ENCODE measurements at regions not wholly inside any gene's neighbourhood (a gene's known extent, or its start where the extent isn't known, plus 50 kb on each side); places are given as distances from the start of the nearest gene placed in this dataset.

DNA sequence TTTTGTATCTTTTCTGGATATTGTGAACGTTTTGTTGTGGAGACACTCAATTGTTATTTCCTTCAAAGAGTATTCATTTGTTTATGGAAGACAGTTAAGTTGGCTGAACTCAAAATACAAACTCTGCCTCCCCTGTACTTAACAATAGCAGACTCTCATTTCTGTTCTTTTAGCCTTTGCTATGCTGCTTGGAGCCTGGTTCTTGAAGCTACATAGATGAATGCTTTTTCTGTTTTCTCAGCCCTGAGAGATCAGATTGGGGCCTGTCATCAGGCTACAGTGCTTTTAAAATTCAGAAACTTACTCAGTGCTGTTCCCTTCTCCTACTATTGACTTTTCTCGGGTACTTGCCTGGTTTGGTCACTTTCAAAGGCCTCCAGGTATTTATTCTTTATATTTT lies 215.7 kb upstream of the LYPLAL1 start:
- TF ChIP-seq E2F6 (IDR thresholded peaks at IDR 0.05; ENCODE audit: borderline replicate concordance, low read depth) (no peak), EP300 (IDR thresholded peaks at IDR 0.05) (no peak), MYC (IDR thresholded peaks at IDR 0.05; ENCODE audit: borderline replicate concordance, low read length) (no peak), PHF8 (IDR thresholded peaks at IDR 0.05; ENCODE audit: borderline replicate concordance, low read depth) (no peak), MAX (IDR thresholded peaks at IDR 0.05) (no peak), POLR2A (IDR thresholded peaks at IDR 0.05; ENCODE audit: low read length) (no peak), NFE2L2 (conservative IDR thresholded peaks at IDR 0.05; ENCODE audit: low read length) (no peak), CHD2 (IDR thresholded peaks at IDR 0.05; ENCODE audit: low read length, partially characterized antibody) (no peak), CHD4 (IDR thresholded peaks at IDR 0.05; ENCODE audit: borderline replicate concordance) (no peak), SMC3 (IDR thresholded peaks at IDR 0.05) (no peak), REST (IDR thresholded peaks at IDR 0.05) (no peak), RARB (CRISPR knock-in tag; IDR thresholded peaks at IDR 0.05) (no peak), SREBF2 (IDR thresholded peaks at IDR 0.05) (no peak)
- TF ChIP-seq, protein P1, sequence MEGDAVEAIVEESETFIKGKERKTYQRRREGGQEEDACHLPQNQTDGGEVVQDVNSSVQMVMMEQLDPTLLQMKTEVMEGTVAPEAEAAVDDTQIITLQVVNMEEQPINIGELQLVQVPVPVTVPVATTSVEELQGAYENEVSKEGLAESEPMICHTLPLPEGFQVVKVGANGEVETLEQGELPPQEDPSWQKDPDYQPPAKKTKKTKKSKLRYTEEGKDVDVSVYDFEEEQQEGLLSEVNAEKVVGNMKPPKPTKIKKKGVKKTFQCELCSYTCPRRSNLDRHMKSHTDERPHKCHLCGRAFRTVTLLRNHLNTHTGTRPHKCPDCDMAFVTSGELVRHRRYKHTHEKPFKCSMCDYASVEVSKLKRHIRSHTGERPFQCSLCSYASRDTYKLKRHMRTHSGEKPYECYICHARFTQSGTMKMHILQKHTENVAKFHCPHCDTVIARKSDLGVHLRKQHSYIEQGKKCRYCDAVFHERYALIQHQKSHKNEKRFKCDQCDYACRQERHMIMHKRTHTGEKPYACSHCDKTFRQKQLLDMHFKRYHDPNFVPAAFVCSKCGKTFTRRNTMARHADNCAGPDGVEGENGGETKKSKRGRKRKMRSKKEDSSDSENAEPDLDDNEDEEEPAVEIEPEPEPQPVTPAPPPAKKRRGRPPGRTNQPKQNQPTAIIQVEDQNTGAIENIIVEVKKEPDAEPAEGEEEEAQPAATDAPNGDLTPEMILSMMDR (IDR thresholded peaks at IDR 0.05) = no peak
